ENCODE measurements at regions not wholly inside any gene's neighbourhood (a gene's known extent, or its start where the extent isn't known, plus 50 kb on each side); places are given as distances from the start of the nearest gene placed in this dataset.

DNA sequence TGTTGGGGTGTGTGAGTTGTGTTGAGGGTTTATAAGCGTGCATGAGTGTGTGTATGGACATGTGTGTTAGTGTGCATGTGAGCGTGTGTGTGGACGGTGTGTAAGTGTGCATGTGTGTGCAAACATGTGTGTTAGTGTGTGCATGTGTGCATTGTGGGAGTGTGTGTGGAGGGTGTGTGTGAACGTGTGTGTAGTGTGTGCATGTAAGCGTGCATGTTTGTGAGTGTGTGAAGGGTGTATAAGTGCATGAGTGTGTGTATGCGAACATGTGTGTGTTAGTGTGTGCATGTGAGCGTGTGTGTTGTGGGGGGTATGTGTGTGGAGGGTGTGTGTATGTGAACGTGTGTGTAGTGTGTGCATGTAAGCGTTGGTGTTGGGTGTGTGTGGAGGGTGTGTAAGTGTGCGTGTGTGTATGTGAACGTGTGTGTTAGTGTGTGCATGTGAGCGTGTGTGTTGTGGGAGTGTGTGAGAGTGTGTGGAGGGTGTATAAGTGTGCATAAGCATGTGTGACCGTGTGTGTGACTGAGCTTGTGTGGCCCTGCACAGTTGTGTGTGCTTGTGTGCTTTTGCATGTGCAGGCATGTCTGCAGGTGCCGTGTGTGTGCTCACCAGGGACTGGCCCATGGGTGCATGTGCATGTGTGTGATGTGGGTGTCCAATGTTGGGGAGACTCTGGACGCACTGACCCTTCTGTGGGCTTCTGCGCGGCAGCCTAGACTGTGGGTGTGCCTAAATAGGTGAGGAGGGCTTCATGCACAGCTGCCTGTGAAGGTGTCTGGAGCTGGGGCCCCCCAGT is 866.2 kb downstream of the TBC1D22A start:
- no peak for TF ChIP-seq POLR2A (IDR thresholded peaks at IDR 0.05)
- TF ChIP-seq, protein P1, sequence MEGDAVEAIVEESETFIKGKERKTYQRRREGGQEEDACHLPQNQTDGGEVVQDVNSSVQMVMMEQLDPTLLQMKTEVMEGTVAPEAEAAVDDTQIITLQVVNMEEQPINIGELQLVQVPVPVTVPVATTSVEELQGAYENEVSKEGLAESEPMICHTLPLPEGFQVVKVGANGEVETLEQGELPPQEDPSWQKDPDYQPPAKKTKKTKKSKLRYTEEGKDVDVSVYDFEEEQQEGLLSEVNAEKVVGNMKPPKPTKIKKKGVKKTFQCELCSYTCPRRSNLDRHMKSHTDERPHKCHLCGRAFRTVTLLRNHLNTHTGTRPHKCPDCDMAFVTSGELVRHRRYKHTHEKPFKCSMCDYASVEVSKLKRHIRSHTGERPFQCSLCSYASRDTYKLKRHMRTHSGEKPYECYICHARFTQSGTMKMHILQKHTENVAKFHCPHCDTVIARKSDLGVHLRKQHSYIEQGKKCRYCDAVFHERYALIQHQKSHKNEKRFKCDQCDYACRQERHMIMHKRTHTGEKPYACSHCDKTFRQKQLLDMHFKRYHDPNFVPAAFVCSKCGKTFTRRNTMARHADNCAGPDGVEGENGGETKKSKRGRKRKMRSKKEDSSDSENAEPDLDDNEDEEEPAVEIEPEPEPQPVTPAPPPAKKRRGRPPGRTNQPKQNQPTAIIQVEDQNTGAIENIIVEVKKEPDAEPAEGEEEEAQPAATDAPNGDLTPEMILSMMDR (IDR thresholded peaks at IDR 0.05 in 8 of 11, conservative IDR thresholded peaks at IDR 0.05 in 3 of 11) = no peak

All from spleen (tissue), 7 donors.